Ectodermal cell (in vitro differentiated cells): ENCODE measurements at regions not wholly inside any gene's neighbourhood (a gene's known extent, or its start where the extent isn't known, plus 50 kb on each side); places are given as distances from the start of the nearest gene placed in this dataset.

Source experiments
- H3K27ac ChIP-seq: 2 replicates; pipeline ENCODE4 v1.7.0; 2013; ENCODE audit warnings: mild to moderate bottlenecking, low read depth, low read length; ENCODE audit not compliant: insufficient read depth, poor library complexity, severe bottlenecking
- H3K27me3 ChIP-seq: 2 replicates; pipeline ENCODE4 v1.7.0; 2013; ENCODE audit warnings: mild to moderate bottlenecking, low read length; ENCODE audit not compliant: insufficient read depth, control insufficient read depth, poor library complexity, severe bottlenecking
- H3K36me3 ChIP-seq: one replicate; pipeline ENCODE4 v1.7.0; 2013; ENCODE audit warnings: low read length; ENCODE audit not compliant: control insufficient read depth, insufficient read depth
- H3K4me1 ChIP-seq: one replicate; pipeline ENCODE4 v1.7.0; 2013; ENCODE audit warnings: low read length; ENCODE audit not compliant: control insufficient read depth, insufficient read depth
- H3K4me3 ChIP-seq: 2 replicates; pipeline ENCODE4 v1.7.0; 2013; ENCODE audit warnings: low read depth, low read length, control low read depth; ENCODE audit not compliant: insufficient read depth
- H3K9me3 ChIP-seq: 2 replicates; pipeline ENCODE4 v1.7.0; 2013; ENCODE audit warnings: mild to moderate bottlenecking, low read length, moderate library complexity; ENCODE audit not compliant: control insufficient read depth
- WGBS, 2 experiments: methylation state at CpG; one replicate each; pipeline ENCODE4 v1.1.7; 2013; ENCODE audit warnings: missing lambda C conversion rate in 2 of 2; 5-methylcytosine and 5-hydroxymethylcytosine counted together

DNA sequence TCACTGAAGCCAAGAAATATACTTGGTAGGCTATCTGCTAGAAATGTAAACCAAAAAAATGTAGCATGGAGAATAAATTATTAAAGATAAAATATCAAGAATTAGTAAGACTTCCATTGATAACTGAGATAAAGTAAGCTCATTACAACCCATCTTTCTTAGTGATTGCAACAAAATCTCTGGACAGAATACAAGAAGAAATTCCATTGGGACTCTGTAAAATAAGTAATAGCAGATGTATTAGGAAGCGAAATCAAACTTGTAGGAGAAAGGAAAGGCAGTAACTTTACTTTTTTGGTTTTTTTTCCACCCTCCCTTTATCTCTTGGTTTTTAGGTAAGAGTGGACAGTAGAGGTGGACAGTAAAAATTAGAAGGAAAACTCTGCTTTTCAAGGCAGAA lies 605.7 kb downstream of the DACH1 start:
- H3K27ac ChIP-seq: no peak overlapping the region
- no peaks in the 10 kb centered on the region for H3K27me3 ChIP-seq
- no peak overlapping the region for H3K4me3 ChIP-seq
- WGBS, 2 experiments: 90 to 100% methylated on average over 1 of the region's 1 CpG
- no peaks in the 10 kb centered on the region for H3K36me3 ChIP-seq
- no peaks in the 10 kb centered on the region for H3K4me1 ChIP-seq
- no peaks in the 10 kb centered on the region for H3K9me3 ChIP-seq

DNA sequence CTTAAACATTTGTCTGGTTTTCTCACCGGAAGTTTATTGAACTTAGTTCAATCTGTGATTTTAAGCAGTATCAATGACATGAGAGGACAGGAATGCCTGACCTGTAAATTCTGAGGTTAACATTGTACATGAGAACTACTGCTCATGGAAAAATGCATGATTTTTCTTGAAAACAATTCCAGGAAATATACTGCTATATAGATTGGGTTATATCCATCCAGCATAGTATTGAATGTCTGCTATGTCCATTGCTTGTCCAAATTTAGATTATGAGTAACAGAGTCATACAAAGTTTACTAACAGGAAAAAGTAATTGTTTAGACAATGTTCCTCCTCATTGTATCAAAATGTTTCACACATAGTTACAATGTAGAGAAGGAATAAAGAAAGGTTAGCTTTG lies 606.8 kb downstream of the DACH1 start:
- H3K27me3 ChIP-seq: no peaks in the 10 kb centered on the region
- no peaks in the 10 kb centered on the region for H3K9me3 ChIP-seq
- no peaks in the 10 kb centered on the region for H3K36me3 ChIP-seq
- no peaks in the 10 kb centered on the region for H3K4me1 ChIP-seq
- no peak overlapping the region for H3K27ac ChIP-seq
- H3K4me3 ChIP-seq: no peak overlapping the region
- 96 to 100% methylated on average over 1 of the region's 1 CpG for WGBS, 2 experiments

DNA sequence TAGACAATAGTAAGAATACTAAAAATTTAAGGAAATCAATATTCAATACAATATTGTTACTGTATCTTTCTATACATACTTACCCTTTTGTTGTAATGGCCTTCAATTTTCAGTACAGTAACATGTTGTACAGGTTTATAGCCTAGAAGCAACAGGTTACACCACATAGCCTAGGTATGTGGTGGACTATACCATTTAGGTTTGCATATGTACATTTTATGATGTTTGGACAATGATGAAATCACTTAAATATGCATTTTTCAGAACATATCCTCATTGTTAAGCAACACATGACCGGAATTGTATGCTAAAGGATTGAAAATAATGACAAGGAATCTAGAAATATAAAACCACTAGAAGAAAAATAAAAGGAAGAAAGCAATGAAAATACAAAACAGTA lies 611.4 kb downstream of the DACH1 start:
- Histone ChIP-seq H3K4me3 (no peak overlapping the region), H3K4me1 (peaks cover 6% of the 10 kb centered on the region), H3K27ac (no peak overlapping the region), H3K36me3 (no peaks in the 10 kb centered on the region), H3K9me3 (no peaks in the 10 kb centered on the region), H3K27me3 (no peaks in the 10 kb centered on the region)
- no CpG with 5 or more reads among the region's 1 CpG for WGBS, 2 experiments

DNA sequence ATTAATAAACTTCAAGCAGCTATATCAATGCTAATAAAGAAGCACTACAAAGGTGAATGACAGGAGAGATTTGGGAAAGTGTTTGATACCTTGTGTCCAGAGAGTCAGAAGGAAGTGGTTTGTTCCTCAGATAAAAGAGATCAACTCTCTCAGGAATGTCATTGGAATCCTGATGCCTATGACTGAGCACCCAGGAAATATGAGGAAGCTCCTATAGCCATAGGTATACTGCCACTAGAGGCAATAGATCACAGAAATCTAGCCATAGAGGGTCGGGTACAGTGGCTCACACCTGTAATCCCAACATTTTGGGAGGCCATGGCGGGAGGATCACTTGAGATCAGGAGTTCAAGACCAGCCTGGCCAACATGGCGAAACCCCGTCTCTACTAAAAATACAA lies 612.6 kb downstream of the DACH1 start:
- H3K27ac ChIP-seq: no peak overlapping the region
- no peaks in the 10 kb centered on the region for H3K36me3 ChIP-seq
- H3K4me1 ChIP-seq: peaks cover 6% of the 10 kb centered on the region
- no peaks in the 10 kb centered on the region for H3K9me3 ChIP-seq
- no peaks in the 10 kb centered on the region for H3K27me3 ChIP-seq
- no peak overlapping the region for H3K4me3 ChIP-seq
- WGBS, 2 experiments: 92 to 93% methylated on average over 4 of the region's 4 CpGs

DNA sequence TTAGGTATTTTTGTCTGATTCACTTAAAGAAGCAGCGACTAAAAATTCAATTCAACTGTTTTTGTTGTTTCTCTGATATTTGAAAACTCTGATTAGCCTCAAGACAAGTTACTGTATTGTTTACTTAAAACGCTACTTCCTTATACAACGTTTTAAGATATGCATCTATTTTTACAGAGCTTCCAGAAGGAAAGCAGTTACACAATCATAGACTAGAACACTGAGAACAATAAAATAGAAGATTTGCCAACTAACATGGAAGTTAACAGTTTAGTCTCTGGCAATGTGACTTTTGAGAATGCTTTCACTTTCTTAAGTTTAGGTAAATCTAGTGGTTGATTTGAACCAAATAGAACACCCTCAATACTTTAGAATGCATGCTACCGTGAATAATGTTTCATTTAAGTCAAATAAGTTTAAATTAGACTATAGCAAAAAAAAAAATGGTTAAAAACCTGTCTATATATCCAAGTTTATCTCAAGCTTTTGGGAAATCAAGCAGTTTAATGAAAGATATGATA lies 614.8 kb downstream of the DACH1 start:
- 80 to 88% methylated on average over 2 to 3 of the region's 4 CpGs for WGBS, 2 experiments
- Histone ChIP-seq H3K9me3 (no peaks in the 10 kb centered on the region), H3K36me3 (no peaks in the 10 kb centered on the region), H3K27ac (no peak overlapping the region), H3K4me1 (peaks cover 6% of the 10 kb centered on the region), H3K4me3 (no peak overlapping the region), H3K27me3 (no peaks in the 10 kb centered on the region)

DNA sequence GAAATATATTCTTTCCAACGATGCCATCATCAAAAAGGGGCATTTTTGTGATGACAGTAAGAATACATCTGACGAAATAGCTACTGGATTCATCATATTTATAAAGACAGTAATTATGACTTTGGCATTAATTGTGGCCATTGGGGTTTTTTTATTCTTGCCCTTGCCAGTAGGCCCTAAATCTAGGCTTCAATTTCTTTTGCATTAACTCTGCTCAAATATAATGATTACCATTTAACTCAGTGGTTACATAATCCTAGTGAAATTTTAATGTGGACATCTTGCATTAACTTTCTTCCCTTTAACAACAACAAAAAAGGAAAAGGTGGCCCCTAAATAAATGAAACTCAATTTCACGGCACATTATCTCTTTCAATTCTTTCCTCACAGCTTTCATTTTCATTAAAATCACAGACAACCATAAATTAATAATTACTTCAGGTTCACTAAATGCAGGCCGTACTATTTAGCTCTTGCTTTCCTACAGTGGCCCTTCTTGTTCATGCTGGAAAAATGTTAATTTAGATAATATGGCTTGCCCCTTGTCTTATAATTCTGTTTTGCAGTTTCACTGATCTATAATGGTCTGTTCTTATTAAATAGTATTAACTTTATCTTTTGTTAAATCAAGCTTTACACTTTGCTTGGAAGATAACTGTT lies 615.6 kb downstream of the DACH1 start:
- no peak overlapping the region for H3K27ac ChIP-seq
- H3K4me3 ChIP-seq: no peak overlapping the region
- peaks cover 6% of the 10 kb centered on the region for H3K4me1 ChIP-seq
- 86 to 96% methylated on average over 3 of the region's 4 CpGs for WGBS, 2 experiments
- H3K36me3 ChIP-seq: no peaks in the 10 kb centered on the region
- H3K9me3 ChIP-seq: no peaks in the 10 kb centered on the region
- H3K27me3 ChIP-seq: no peaks in the 10 kb centered on the region

DNA sequence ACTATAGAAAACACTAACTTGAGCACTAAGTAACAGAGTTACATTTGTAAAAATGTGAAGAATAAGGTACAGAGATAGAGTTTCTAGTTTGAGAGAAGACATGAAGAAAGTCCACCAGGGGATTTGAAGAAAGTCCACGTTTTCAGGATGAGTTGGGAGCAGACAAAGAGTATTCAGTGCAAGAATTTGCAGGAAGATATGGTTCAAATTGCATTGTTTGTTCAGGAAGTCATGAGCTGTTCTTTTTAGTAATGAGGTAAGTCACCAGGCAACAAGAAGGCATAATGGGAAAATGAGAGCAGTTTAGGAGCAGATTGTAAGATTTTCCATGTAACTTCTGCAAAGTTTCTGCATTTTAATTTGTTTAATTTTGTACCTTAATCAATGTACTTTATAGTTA lies 618.0 kb downstream of the DACH1 start:
- no peaks in the 10 kb centered on the region for H3K9me3 ChIP-seq
- no peak overlapping the region for H3K27ac ChIP-seq
- H3K4me1 ChIP-seq: peaks cover 6% of the 10 kb centered on the region
- no peaks in the 10 kb centered on the region for H3K36me3 ChIP-seq
- H3K27me3 ChIP-seq: no peaks in the 10 kb centered on the region
- 84% methylated on average over 1 of the region's 1 CpG for WGBS, 2 experiments
- H3K4me3 ChIP-seq: no peak overlapping the region

DNA sequence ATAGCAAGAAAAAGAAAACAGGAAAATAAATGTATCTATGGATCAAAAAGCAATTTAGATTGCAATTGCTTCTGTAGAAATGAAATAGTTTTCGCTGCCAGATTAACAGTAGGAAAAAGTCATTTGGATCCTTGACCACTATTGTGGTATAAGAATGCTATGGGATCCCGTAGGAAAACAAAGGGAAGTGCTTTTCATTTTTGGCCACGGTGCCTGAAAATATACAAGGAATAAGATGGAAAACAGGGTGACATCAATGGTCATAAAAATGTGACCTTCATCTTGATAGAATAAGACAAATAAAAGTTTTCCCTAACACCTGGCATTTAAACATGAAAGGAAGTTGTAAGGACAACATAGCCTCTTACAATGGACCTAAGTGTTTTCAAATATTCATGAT lies 622.8 kb downstream of the DACH1 start:
- H3K27me3 ChIP-seq: no peaks in the 10 kb centered on the region
- H3K4me3 ChIP-seq: no peak overlapping the region
- no peaks in the 10 kb centered on the region for H3K36me3 ChIP-seq
- no peak overlapping the region for H3K27ac ChIP-seq
- no peaks in the 10 kb centered on the region for H3K9me3 ChIP-seq
- 92 to 93% methylated on average over 3 of the region's 3 CpGs for WGBS, 2 experiments
- peaks cover 13% of the 10 kb centered on the region for H3K4me1 ChIP-seq

DNA sequence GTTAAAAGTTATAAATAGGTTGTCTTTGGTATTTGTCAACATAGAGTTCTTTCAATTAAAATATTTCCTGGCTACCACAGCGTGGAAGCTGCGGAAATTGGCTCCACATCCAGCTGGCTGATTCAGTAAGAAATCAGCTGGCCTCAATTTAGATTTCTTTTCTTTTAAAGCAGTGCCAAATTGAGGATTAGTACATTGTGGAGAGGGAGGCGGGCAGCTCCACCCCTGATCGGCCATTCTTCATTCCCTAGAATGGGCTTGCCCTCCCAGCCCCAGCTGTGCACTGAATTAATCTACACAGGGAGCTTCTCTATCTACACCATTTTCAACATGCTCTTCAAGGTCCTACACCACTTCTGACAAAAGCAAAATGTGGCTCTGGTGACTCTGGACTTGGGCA lies 624.8 kb downstream of the DACH1 start:
- peak overlapping the region; percentile 12 for H3K27ac ChIP-seq
- no peaks in the 10 kb centered on the region for H3K36me3 ChIP-seq
- H3K27me3 ChIP-seq: no peaks in the 10 kb centered on the region
- no peaks in the 10 kb centered on the region for H3K9me3 ChIP-seq
- H3K4me1 ChIP-seq: peaks cover 13% of the 10 kb centered on the region
- H3K4me3 ChIP-seq: no peak overlapping the region
- 49 to 61% methylated on average over 4 of the region's 4 CpGs for WGBS, 2 experiments

DNA sequence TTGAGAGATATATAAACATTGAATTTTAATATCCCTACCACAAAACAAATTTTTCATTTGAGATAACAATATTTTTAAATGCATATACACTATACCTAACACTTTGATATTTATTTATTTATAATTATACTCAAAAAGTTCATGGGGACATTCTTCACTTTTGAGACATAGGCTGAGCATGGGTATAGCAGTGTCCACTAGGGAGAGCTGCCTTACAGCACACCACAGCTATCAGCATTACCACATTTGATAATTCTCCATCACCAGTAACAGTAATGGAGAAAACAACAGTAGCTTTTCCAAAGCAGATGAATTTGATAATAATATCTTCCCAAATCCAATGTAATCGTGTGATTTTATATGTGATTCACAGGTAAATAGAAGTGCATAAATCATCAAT lies 626.1 kb downstream of the DACH1 start:
- H3K9me3 ChIP-seq: no peaks in the 10 kb centered on the region
- no peaks in the 10 kb centered on the region for H3K36me3 ChIP-seq
- no peak overlapping the region for H3K4me3 ChIP-seq
- 100% methylated on average over 1 of the region's 1 CpG; no CpG with 5 or more reads in 1 of the 2 experiments for WGBS, 2 experiments
- peaks cover 13% of the 10 kb centered on the region for H3K4me1 ChIP-seq
- H3K27me3 ChIP-seq: no peaks in the 10 kb centered on the region
- no peak overlapping the region for H3K27ac ChIP-seq
